ENCODE measurements at regions not wholly inside any gene's neighbourhood (a gene's known extent, or its start where the extent isn't known, plus 50 kb on each side); places are given as distances from the start of the nearest gene placed in this dataset.

DNA sequence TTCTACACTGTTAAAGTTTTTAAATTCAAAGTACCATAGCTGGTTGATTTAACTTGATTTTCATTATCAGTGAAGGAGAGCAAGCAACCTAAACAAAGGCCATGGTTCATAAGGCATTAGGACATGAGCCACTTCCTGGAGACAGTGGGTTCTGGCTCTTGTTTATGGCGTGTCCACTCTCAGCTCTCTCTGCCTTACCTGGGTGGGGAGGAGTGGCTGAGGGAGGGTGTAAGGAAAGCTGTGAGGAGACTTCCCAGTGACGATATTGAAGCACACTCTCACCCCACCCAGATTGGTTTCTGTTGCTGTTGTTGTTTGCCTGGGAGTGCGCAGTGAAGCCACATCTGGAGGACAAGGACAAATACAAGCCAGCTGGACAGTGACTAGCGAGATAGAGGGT lies 365.3 kb upstream of the FZD8 start:
- no peaks in the 10 kb centered on the region for H3K79me2 ChIP-seq (ENCODE audit: insufficient read depth, low read length)
- 100% methylated on average over 2 of the region's 4 CpGs for WGBS (ENCODE audit: insufficient coverage)
- peaks cover 8 to 19% of the 10 kb centered on the region in 2 donors for H3K9me3 ChIP-seq (replicated peaks in 1 of 2; ENCODE audit: control insufficient read depth in 1 of 2, insufficient read depth in 1 of 2, low read length in 2 of 2)
- H3K4me1 Mint-ChIP-seq, result no peaks in the 10 kb centered on the region
- peaks cover 7 to 21% (median 11%) of the 10 kb centered on the region in 7 donors for H3K9me3 Mint-ChIP-seq
- no peak overlapping the region for H3K4me2 ChIP-seq (replicated peaks; ENCODE audit: extremely low read depth, low read length, poor library complexity, severe bottlenecking)
- H3K4me3 ChIP-seq (replicated peaks in 1 of 3; ENCODE audit: low read depth in 2 of 3, low read length in 3 of 3), result no peak overlapping the region
- no peak overlapping the region for H3K27ac Mint-ChIP-seq
- H3K4me1 ChIP-seq (ENCODE audit: control insufficient read depth in 1 of 2, insufficient read depth in 2 of 2, low read length in 2 of 2), result no peaks in the 10 kb centered on the region
- H3K27me3 Mint-ChIP-seq (ENCODE audit: low read depth in 3 of 3), result no peaks in the 10 kb centered on the region
- no peaks in the 10 kb centered on the region for H3K36me3 Mint-ChIP-seq
- no peak for TF ChIP-seq CTCF (IDR thresholded peaks at IDR 0.05)
- H3K9ac ChIP-seq (ENCODE audit: insufficient read depth, low read length, poor library complexity, severe bottlenecking), result no peak overlapping the region
- no peaks in the 10 kb centered on the region for H4K20me1 ChIP-seq (ENCODE audit: insufficient read depth, low read length)
- H2AFZ ChIP-seq (ENCODE audit: insufficient read depth, low read depth, low read length, poor library complexity, severe bottlenecking), result no peak overlapping the region
- H3K4me3 Mint-ChIP-seq, result no peak overlapping the region
- DNase-seq, result no peak
- no peaks in the 10 kb centered on the region for H3K27me3 ChIP-seq (ENCODE audit: control insufficient read depth in 2 of 2, insufficient read depth in 2 of 2, low read length in 2 of 2)
- H3K36me3 ChIP-seq (replicated peaks in 1 of 2; ENCODE audit: control insufficient read depth in 1 of 2, insufficient read depth in 2 of 2, low read length in 2 of 2), result no peaks in the 10 kb centered on the region
- intact Hi-C loops (cut with micrococcal nuclease), result no loop called here
- H3K27ac ChIP-seq (ENCODE audit: low read depth in 1 of 2, low read length in 2 of 2), result no peak overlapping the region

DNA sequence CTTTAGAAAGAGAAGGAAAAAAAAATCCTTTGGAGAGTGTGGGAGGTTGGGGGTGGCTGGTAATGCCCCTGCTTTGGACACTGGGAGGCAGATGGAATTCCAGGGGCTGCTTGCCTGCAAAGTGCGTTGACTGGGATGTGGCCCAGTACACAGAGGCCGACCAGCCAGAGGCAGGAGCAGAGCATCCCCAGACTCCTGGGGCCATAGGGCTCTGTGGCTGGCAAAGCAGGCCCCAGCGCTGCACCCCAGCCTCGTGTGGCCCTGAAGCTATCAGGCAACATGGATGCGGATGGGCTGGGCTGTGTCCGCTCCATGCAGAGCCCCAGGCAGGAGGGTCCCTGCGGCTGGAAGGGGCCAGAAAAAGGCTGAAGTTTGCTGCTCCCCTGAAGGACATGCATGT lies 361.6 kb upstream of the FZD8 start:
- no peak overlapping the region for H3K4me3 ChIP-seq (replicated peaks in 1 of 3; ENCODE audit: low read depth in 2 of 3, low read length in 3 of 3)
- TF ChIP-seq CTCF (IDR thresholded peaks at IDR 0.05), result no peak
- 92% methylated on average over 7 of the region's 7 CpGs for WGBS (ENCODE audit: insufficient coverage)
- H3K27me3 ChIP-seq (ENCODE audit: control insufficient read depth in 2 of 2, insufficient read depth in 2 of 2, low read length in 2 of 2), result no peaks in the 10 kb centered on the region
- Mint-ChIP-seq H3K9me3 (peaks cover 7 to 20% (median 11%) of the 10 kb centered on the region in 7 donors), H3K27me3 (ENCODE audit: low read depth in 3 of 3) (no peaks in the 10 kb centered on the region), H3K27ac (no peak overlapping the region), H3K36me3 (no peaks in the 10 kb centered on the region), H3K4me1 (no peaks in the 10 kb centered on the region), H3K4me3 (no peak overlapping the region)
- no peaks in the 10 kb centered on the region for H3K36me3 ChIP-seq (replicated peaks in 1 of 2; ENCODE audit: control insufficient read depth in 1 of 2, insufficient read depth in 2 of 2, low read length in 2 of 2)
- intact Hi-C loops (cut with micrococcal nuclease), result no loop called here
- H2AFZ ChIP-seq (ENCODE audit: insufficient read depth, low read depth, low read length, poor library complexity, severe bottlenecking), result no peak overlapping the region
- no peak overlapping the region for H3K4me2 ChIP-seq (replicated peaks; ENCODE audit: extremely low read depth, low read length, poor library complexity, severe bottlenecking)
- H3K27ac ChIP-seq (ENCODE audit: low read depth in 1 of 2, low read length in 2 of 2), result no peak overlapping the region
- H3K79me2 ChIP-seq (ENCODE audit: insufficient read depth, low read length), result no peaks in the 10 kb centered on the region
- peaks cover 8 to 25% of the 10 kb centered on the region in 2 donors for H3K9me3 ChIP-seq (replicated peaks in 1 of 2; ENCODE audit: control insufficient read depth in 1 of 2, insufficient read depth in 1 of 2, low read length in 2 of 2)
- DNase-seq, result no peak
- no peak overlapping the region for H3K9ac ChIP-seq (ENCODE audit: insufficient read depth, low read length, poor library complexity, severe bottlenecking)
- no peaks in the 10 kb centered on the region for H3K4me1 ChIP-seq (ENCODE audit: control insufficient read depth in 1 of 2, insufficient read depth in 2 of 2, low read length in 2 of 2)
- no peaks in the 10 kb centered on the region for H4K20me1 ChIP-seq (ENCODE audit: insufficient read depth, low read length)
